ENCODE measurements at regions not wholly inside any gene's neighbourhood (a gene's known extent, or its start where the extent isn't known, plus 50 kb on each side); places are given as distances from the start of the nearest gene placed in this dataset.

- Histone ChIP-seq H4K20me1 (ENCODE audit: insufficient read depth, low read length) (no peaks in the 10 kb centered on the region), H3K27me3 (ENCODE audit: insufficient read depth, low read length) (no peaks in the 10 kb centered on the region), H3K9ac (ENCODE audit: low read length) (no peak overlapping the region), H3K4me3 (ENCODE audit: low read depth, low read length, poor library complexity, severe bottlenecking) (no peak overlapping the region), H2AFZ (ENCODE audit: low read length) (no peak overlapping the region), H3K27ac (ENCODE audit: low read depth, low read length, poor library complexity, severe bottlenecking) (no peak overlapping the region), H3K4me1 (ENCODE audit: insufficient read depth, low read length, severe bottlenecking) (no peaks in the 10 kb centered on the region), H3K36me3 (ENCODE audit: insufficient read depth, low read length) (no peaks in the 10 kb centered on the region), H3F3A (ENCODE audit: insufficient read depth, low read length) (no peaks in the 10 kb centered on the region), H3K9me3 (ENCODE audit: low read length) (no peaks in the 10 kb centered on the region), H3K9me2 (ENCODE audit: low read depth, low read length) (no peaks in the 10 kb centered on the region), H3K79me2 (ENCODE audit: insufficient read depth, low read length) (no peaks in the 10 kb centered on the region), H3K4me2 (ENCODE audit: low read length) (no peak overlapping the region)
- TF ChIP-seq EZH2 (IDR thresholded peaks at IDR 0.05; ENCODE audit: borderline replicate concordance, low read length) (no peak), CTCF (IDR thresholded peaks at IDR 0.05; ENCODE audit: low read length) (no peak)
Observed at GRCh38 chr2:204223544-204223943, 287.0 kb downstream of the ICOS start.

DNA sequence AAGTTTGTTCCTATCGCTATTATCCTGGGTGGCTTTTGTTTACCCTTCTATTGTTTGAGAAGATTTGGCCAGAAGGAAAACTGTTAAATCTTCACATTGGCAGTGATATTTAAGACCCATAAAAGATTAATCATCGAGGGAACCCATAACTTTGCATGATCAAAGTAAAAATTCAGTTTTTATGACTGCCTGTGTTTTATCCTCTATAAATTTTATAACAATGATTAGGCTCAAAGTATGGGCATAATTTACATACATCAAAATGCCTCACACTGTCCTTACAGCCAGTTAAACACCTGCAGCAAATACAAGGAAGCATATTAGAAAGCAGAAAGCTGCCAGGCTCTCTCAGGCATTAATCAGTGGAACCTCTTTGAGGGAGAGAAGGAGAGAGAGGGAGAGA lies 289.1 kb downstream of the ICOS start:
- Histone ChIP-seq H3K4me1 (ENCODE audit: insufficient read depth, low read length, severe bottlenecking) (no peaks in the 10 kb centered on the region), H3K27ac (ENCODE audit: low read depth, low read length, poor library complexity, severe bottlenecking) (no peak overlapping the region), H3K9me3 (ENCODE audit: low read length) (no peaks in the 10 kb centered on the region), H3K79me2 (ENCODE audit: insufficient read depth, low read length) (no peaks in the 10 kb centered on the region), H2AFZ (ENCODE audit: low read length) (no peak overlapping the region), H3F3A (ENCODE audit: insufficient read depth, low read length) (no peaks in the 10 kb centered on the region), H4K20me1 (ENCODE audit: insufficient read depth, low read length) (no peaks in the 10 kb centered on the region), H3K4me2 (ENCODE audit: low read length) (no peak overlapping the region), H3K4me3 (ENCODE audit: low read depth, low read length, poor library complexity, severe bottlenecking) (no peak overlapping the region), H3K9ac (ENCODE audit: low read length) (no peak overlapping the region), H3K9me2 (ENCODE audit: low read depth, low read length) (no peaks in the 10 kb centered on the region), H3K36me3 (ENCODE audit: insufficient read depth, low read length) (no peaks in the 10 kb centered on the region), H3K27me3 (ENCODE audit: insufficient read depth, low read length) (0 out of 2 replicates have a peak, but pooled peaks cover 4% of the 10 kb centered on the region)
- no peak for TF ChIP-seq CTCF (IDR thresholded peaks at IDR 0.05; ENCODE audit: low read length)
- no peak for TF ChIP-seq EZH2 (IDR thresholded peaks at IDR 0.05; ENCODE audit: borderline replicate concordance, low read length)

DNA sequence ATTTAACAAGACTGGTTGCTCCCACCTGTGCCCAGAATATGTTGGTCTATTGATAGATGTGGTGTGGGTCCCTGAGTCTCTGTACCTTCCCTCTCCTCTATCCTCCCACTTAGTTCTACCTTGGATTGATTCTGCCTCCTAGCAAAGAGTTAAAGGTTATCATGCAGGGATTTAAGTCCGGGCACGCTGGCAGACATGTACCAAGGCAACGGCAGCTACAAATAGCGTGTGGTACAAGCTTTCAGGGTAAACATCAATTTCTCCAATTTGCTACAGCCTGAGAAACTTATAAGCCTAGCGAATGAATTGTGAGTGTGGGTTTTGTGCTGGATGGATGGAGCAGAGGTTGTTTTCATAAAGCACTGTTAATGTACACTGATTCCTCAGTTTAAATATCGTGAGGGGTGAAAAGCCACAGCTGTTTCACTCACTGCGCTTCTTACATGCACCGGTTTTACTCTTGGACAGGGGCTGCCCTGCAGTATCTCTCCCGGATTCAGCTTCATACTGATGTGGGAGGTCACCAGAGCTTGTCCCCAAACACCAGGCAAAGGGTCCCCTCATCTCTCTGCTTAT lies 289.8 kb downstream of the ICOS start:
- Histone ChIP-seq H3K27ac (ENCODE audit: low read depth, low read length, poor library complexity, severe bottlenecking) (no peak overlapping the region), H3K9ac (ENCODE audit: low read length) (no peak overlapping the region), H3K4me2 (ENCODE audit: low read length) (no peak overlapping the region), H3K36me3 (ENCODE audit: insufficient read depth, low read length) (no peaks in the 10 kb centered on the region), H3K4me3 (ENCODE audit: low read depth, low read length, poor library complexity, severe bottlenecking) (no peak overlapping the region), H2AFZ (ENCODE audit: low read length) (no peak overlapping the region), H3K9me2 (ENCODE audit: low read depth, low read length) (no peaks in the 10 kb centered on the region), H3F3A (ENCODE audit: insufficient read depth, low read length) (no peaks in the 10 kb centered on the region), H3K9me3 (ENCODE audit: low read length) (no peaks in the 10 kb centered on the region), H3K79me2 (ENCODE audit: insufficient read depth, low read length) (no peaks in the 10 kb centered on the region), H3K27me3 (ENCODE audit: insufficient read depth, low read length) (0 out of 2 replicates have a peak, but pooled peaks cover 4% of the 10 kb centered on the region), H3K4me1 (ENCODE audit: insufficient read depth, low read length, severe bottlenecking) (no peaks in the 10 kb centered on the region), H4K20me1 (ENCODE audit: insufficient read depth, low read length) (no peaks in the 10 kb centered on the region)
- TF ChIP-seq EZH2 (IDR thresholded peaks at IDR 0.05; ENCODE audit: borderline replicate concordance, low read length) (no peak), CTCF (IDR thresholded peaks at IDR 0.05; ENCODE audit: low read length) (no peak)
